T1000 (cell line): ENCODE measurements at regions not wholly inside any gene's neighbourhood (a gene's known extent, or its start where the extent isn't known, plus 50 kb on each side); places are given as distances from the start of the nearest gene placed in this dataset.
"Not testable (repeated sequence)": the region's sequence is repeated elsewhere in the genome, so short reads cannot be mapped to it uniquely, and the experiment has no call there.

ENCODE experiments used
- DNase-seq: peaks from one replicate; lab custom pipeline; 2025; ENCODE audit warnings: mixed read lengths; lab: John Stamatoyannopoulos, UW

GRCh38 chr20:29533566-29534177 is 1723.8 kb upstream of the DEFB115 start:
- not testable (repeated sequence) for DNase-seq

- not testable (repeated sequence) for DNase-seq
Observed at GRCh38 chr20:29566901-29567635, 1690.4 kb upstream of the DEFB115 start.

- DNase-seq = not testable (repeated sequence)
Observed at GRCh38 chr20:29567671-29568070, 1689.8 kb upstream of the DEFB115 start.

- not testable (repeated sequence) for DNase-seq
Observed at GRCh38 chr20:29570126-29570525, 1687.3 kb upstream of the DEFB115 start.

GRCh38 chr20:29589530-29589929 is 1667.9 kb upstream of the DEFB115 start:
- not testable (repeated sequence) for DNase-seq

GRCh38 chr20:29604163-29604562 is 1653.3 kb upstream of the DEFB115 start:
- DNase-seq = not testable (repeated sequence)

- not testable (repeated sequence) for DNase-seq
Observed at GRCh38 chr20:29606171-29606570, 1651.3 kb upstream of the DEFB115 start.

GRCh38 chr20:29629395-29629794 is 1628.1 kb upstream of the DEFB115 start:
- not testable (repeated sequence) for DNase-seq
